GM21381 (cell line): ENCODE measurements at regions not wholly inside any gene's neighbourhood (a gene's known extent, or its start where the extent isn't known, plus 50 kb on each side); places are given as distances from the start of the nearest gene placed in this dataset.
"Not testable (repeated sequence)": the region's sequence is repeated elsewhere in the genome, so short reads cannot be mapped to it uniquely, and the experiment has no call there.

Experiments
- ATAC-seq: cut with Tn5 transposase; IDR thresholded peaks from one replicate; pipeline ENCODE4 v1.9.1; 2021; ENCODE audit warnings: mild to moderate bottlenecking, moderate library complexity; ENCODE audit not compliant: unreplicated experiment

- ATAC-seq: not testable (repeated sequence)
These were observed 1344.7 kb upstream of the GOT2 start for GRCh38 chr16:60078819-60079218.

- ATAC-seq: no peak
These were observed 1343.7 kb upstream of the GOT2 start for GRCh38 chr16:60077861-60078260.

GRCh38 chr16:60074378-60074777 is 1340.3 kb upstream of the GOT2 start:
- no peak for ATAC-seq

GRCh38 chr16:60073376-60073775 is 1339.3 kb upstream of the GOT2 start:
- ATAC-seq: no peak

- ATAC-seq: no peak
These were observed 1329.9 kb upstream of the GOT2 start for GRCh38 chr16:60064026-60064425.

GRCh38 chr16:60061396-60061795 is 1327.3 kb upstream of the GOT2 start:
- ATAC-seq: no peak

- no peak for ATAC-seq
These were observed 1326.6 kb upstream of the GOT2 start for GRCh38 chr16:60060731-60061130.

- no peak for ATAC-seq
These were observed 1325.0 kb upstream of the GOT2 start for GRCh38 chr16:60059141-60059540.

GRCh38 chr16:60041671-60042070 is 1307.6 kb upstream of the GOT2 start:
- no peak for ATAC-seq

- ATAC-seq: no peak
These were observed 1297.6 kb upstream of the GOT2 start for GRCh38 chr16:60031740-60032139.

GRCh38 chr16:60027351-60027750 is 1293.2 kb upstream of the GOT2 start:
- ATAC-seq: no peak

- no peak for ATAC-seq
These were observed 1279.0 kb upstream of the GOT2 start for GRCh38 chr16:60013076-60013475.

- no peak for ATAC-seq
These were observed 1267.4 kb upstream of the GOT2 start for GRCh38 chr16:60001523-60001922.

- no peak for ATAC-seq
These were observed 1263.6 kb upstream of the GOT2 start for GRCh38 chr16:59997706-59998105.

GRCh38 chr16:59993101-59993500 is 1259.0 kb upstream of the GOT2 start:
- no peak for ATAC-seq

- no peak for ATAC-seq
These were observed 1257.1 kb upstream of the GOT2 start for GRCh38 chr16:59991171-59991570.

GRCh38 chr16:59988591-59988990 is 1254.5 kb upstream of the GOT2 start:
- ATAC-seq: no peak

GRCh38 chr16:59975953-59976352 is 1241.8 kb upstream of the GOT2 start:
- no peak for ATAC-seq

- ATAC-seq: no peak
These were observed 1239.8 kb upstream of the GOT2 start for GRCh38 chr16:59973966-59974365.

- ATAC-seq: no peak
These were observed 1237.1 kb upstream of the GOT2 start for GRCh38 chr16:59971264-59971663.

GRCh38 chr16:59964232-59964924 is 1230.3 kb upstream of the GOT2 start:
- ATAC-seq: no peak

GRCh38 chr16:59959311-59959710 is 1225.2 kb upstream of the GOT2 start:
- ATAC-seq: no peak

GRCh38 chr16:59950431-59950830 is 1216.3 kb upstream of the GOT2 start:
- no peak for ATAC-seq
